ENCODE measurements at regions not wholly inside any gene's neighbourhood (a gene's known extent, or its start where the extent isn't known, plus 50 kb on each side); places are given as distances from the start of the nearest gene placed in this dataset.
"Not testable (repeated sequence)": the region's sequence is repeated elsewhere in the genome, so short reads cannot be mapped to it uniquely, and the experiment has no call there.

GRCh38 chr3:160081958-160082533 lies 93.4 kb downstream of the IL12A start:
- H3K27ac Mint-ChIP-seq, result no peak overlapping the region
- H3K36me3 Mint-ChIP-seq (ENCODE audit: low read depth), result no peaks in the 10 kb centered on the region
- no peaks in the 10 kb centered on the region for H3K4me1 Mint-ChIP-seq (ENCODE audit: low read depth)
- H3K4me3 Mint-ChIP-seq, result no peak overlapping the region
- H3K27me3 Mint-ChIP-seq, result no peaks in the 10 kb centered on the region
- H3K9me3 Mint-ChIP-seq, result no peaks in the 10 kb centered on the region

- Mint-ChIP-seq H3K27ac (no peak overlapping the region), H3K9me3 (peaks cover 6% of the 10 kb centered on the region), H3K36me3 (ENCODE audit: low read depth) (no peaks in the 10 kb centered on the region), H3K4me3 (no peak overlapping the region), H3K4me1 (ENCODE audit: low read depth) (no peaks in the 10 kb centered on the region), H3K27me3 (no peaks in the 10 kb centered on the region)
Measured at GRCh38 chr3:160084998-160085397, 96.4 kb downstream of the IL12A start.

GRCh38 chr3:160088492-160089137 lies 100.0 kb downstream of the IL12A start:
- no peaks in the 10 kb centered on the region for H3K36me3 Mint-ChIP-seq (ENCODE audit: low read depth)
- no peaks in the 10 kb centered on the region for H3K27me3 Mint-ChIP-seq
- H3K9me3 Mint-ChIP-seq, result peaks cover 6% of the 10 kb centered on the region
- no peak overlapping the region for H3K4me3 Mint-ChIP-seq
- no peak overlapping the region for H3K27ac Mint-ChIP-seq
- H3K4me1 Mint-ChIP-seq (ENCODE audit: low read depth), result no peaks in the 10 kb centered on the region

- H3K4me1 Mint-ChIP-seq (ENCODE audit: low read depth), result no peaks in the 10 kb centered on the region
- peaks cover 6% of the 10 kb centered on the region for H3K9me3 Mint-ChIP-seq
- no peak overlapping the region for H3K4me3 Mint-ChIP-seq
- H3K27ac Mint-ChIP-seq, result no peak overlapping the region
- H3K27me3 Mint-ChIP-seq, result no peaks in the 10 kb centered on the region
- no peaks in the 10 kb centered on the region for H3K36me3 Mint-ChIP-seq (ENCODE audit: low read depth)
Measured at GRCh38 chr3:160090653-160091052, 102.0 kb downstream of the IL12A start.

- Mint-ChIP-seq H3K27ac (no peak overlapping the region), H3K9me3 (peaks cover 6% of the 10 kb centered on the region), H3K36me3 (ENCODE audit: low read depth) (no peaks in the 10 kb centered on the region), H3K4me3 (no peak overlapping the region), H3K4me1 (ENCODE audit: low read depth) (no peaks in the 10 kb centered on the region), H3K27me3 (no peaks in the 10 kb centered on the region)
Measured at GRCh38 chr3:160091441-160091840, 102.8 kb downstream of the IL12A start.

GRCh38 chr3:160092760-160093159 lies 104.1 kb downstream of the IL12A start:
- no peaks in the 10 kb centered on the region for H3K36me3 Mint-ChIP-seq (ENCODE audit: low read depth)
- no peak overlapping the region for H3K4me3 Mint-ChIP-seq
- H3K27me3 Mint-ChIP-seq, result no peaks in the 10 kb centered on the region
- H3K9me3 Mint-ChIP-seq, result peaks cover 6% of the 10 kb centered on the region
- no peak overlapping the region for H3K27ac Mint-ChIP-seq
- no peaks in the 10 kb centered on the region for H3K4me1 Mint-ChIP-seq (ENCODE audit: low read depth)

- Mint-ChIP-seq H3K4me3 (no peak overlapping the region), H3K36me3 (ENCODE audit: low read depth) (no peaks in the 10 kb centered on the region)
Measured at GRCh38 chr3:160094562-160094961, 105.9 kb downstream of the IL12A start.

GRCh38 chr3:160097478-160097877 lies 108.8 kb downstream of the IL12A start:
- Mint-ChIP-seq H3K9me3 (no peaks in the 10 kb centered on the region), H3K4me3 (no peak overlapping the region), H3K36me3 (ENCODE audit: low read depth) (no peaks in the 10 kb centered on the region), H3K4me1 (ENCODE audit: low read depth) (no peaks in the 10 kb centered on the region), H3K27me3 (peaks cover 15% of the 10 kb centered on the region), H3K27ac (no peak overlapping the region)

More at GRCh38 chr3:160094562-160094961, 105.9 kb downstream of the IL12A start:
- Mint-ChIP-seq H3K27ac (no peak overlapping the region), H3K27me3 (no peaks in the 10 kb centered on the region), H3K4me1 (ENCODE audit: low read depth) (no peaks in the 10 kb centered on the region), H3K9me3 (no peaks in the 10 kb centered on the region)

- no peaks in the 10 kb centered on the region for H3K9me3 Mint-ChIP-seq
- H3K36me3 Mint-ChIP-seq (ENCODE audit: low read depth), result no peaks in the 10 kb centered on the region
- no peak overlapping the region for H3K4me3 Mint-ChIP-seq
- peaks cover 15% of the 10 kb centered on the region for H3K27me3 Mint-ChIP-seq
- H3K27ac Mint-ChIP-seq, result no peak overlapping the region
- no peaks in the 10 kb centered on the region for H3K4me1 Mint-ChIP-seq (ENCODE audit: low read depth)
Measured at GRCh38 chr3:160098261-160098908, 109.8 kb downstream of the IL12A start.

GRCh38 chr3:160098926-160099626 lies 110.4 kb downstream of the IL12A start:
- no peak overlapping the region for H3K27ac Mint-ChIP-seq
- no peaks in the 10 kb centered on the region for H3K9me3 Mint-ChIP-seq
- peaks cover 15% of the 10 kb centered on the region for H3K27me3 Mint-ChIP-seq
- H3K4me3 Mint-ChIP-seq, result no peak overlapping the region
- no peaks in the 10 kb centered on the region for H3K4me1 Mint-ChIP-seq (ENCODE audit: low read depth)
- H3K36me3 Mint-ChIP-seq (ENCODE audit: low read depth), result no peaks in the 10 kb centered on the region

GRCh38 chr3:160099834-160100233 lies 111.2 kb downstream of the IL12A start:
- no peak overlapping the region for H3K4me3 Mint-ChIP-seq
- H3K4me1 Mint-ChIP-seq (ENCODE audit: low read depth), result no peaks in the 10 kb centered on the region
- no peaks in the 10 kb centered on the region for H3K36me3 Mint-ChIP-seq (ENCODE audit: low read depth)
- H3K27ac Mint-ChIP-seq, result no peak overlapping the region
- H3K27me3 Mint-ChIP-seq, result peaks cover 15% of the 10 kb centered on the region
- H3K9me3 Mint-ChIP-seq, result no peaks in the 10 kb centered on the region

- Mint-ChIP-seq H3K4me1 (ENCODE audit: low read depth) (no peaks in the 10 kb centered on the region), H3K4me3 (no peak overlapping the region), H3K9me3 (no peaks in the 10 kb centered on the region), H3K27ac (no peak overlapping the region), H3K27me3 (peaks cover 15% of the 10 kb centered on the region), H3K36me3 (ENCODE audit: low read depth) (no peaks in the 10 kb centered on the region)
Measured at GRCh38 chr3:160100610-160101009, 112.0 kb downstream of the IL12A start.

- H3K27ac Mint-ChIP-seq; H3K36me3 Mint-ChIP-seq (ENCODE audit: low read depth); H3K4me3 Mint-ChIP-seq; H3K9me3 Mint-ChIP-seq; H3K4me1 Mint-ChIP-seq (ENCODE audit: low read depth): not testable (repeated sequence)
- H3K27me3 Mint-ChIP-seq, result peaks cover 15% of the 10 kb centered on the region
Measured at GRCh38 chr3:160102001-160102400, 113.4 kb downstream of the IL12A start.

GRCh38 chr3:160103397-160103796 lies 114.8 kb downstream of the IL12A start:
- H3K36me3 Mint-ChIP-seq (ENCODE audit: low read depth), result no peaks in the 10 kb centered on the region
- H3K4me3 Mint-ChIP-seq, result no peak overlapping the region
- H3K9me3 Mint-ChIP-seq, result no peaks in the 10 kb centered on the region
- peaks cover 15% of the 10 kb centered on the region for H3K27me3 Mint-ChIP-seq
- H3K4me1 Mint-ChIP-seq (ENCODE audit: low read depth), result no peaks in the 10 kb centered on the region
- H3K27ac Mint-ChIP-seq, result no peak overlapping the region

GRCh38 chr3:160105907-160106584 lies 117.4 kb downstream of the IL12A start:
- H3K36me3 Mint-ChIP-seq (ENCODE audit: low read depth), result no peaks in the 10 kb centered on the region
- no peak overlapping the region for H3K4me3 Mint-ChIP-seq
- no peaks in the 10 kb centered on the region for H3K9me3 Mint-ChIP-seq
- no peak overlapping the region for H3K27ac Mint-ChIP-seq
- H3K4me1 Mint-ChIP-seq (ENCODE audit: low read depth), result no peaks in the 10 kb centered on the region
- H3K27me3 Mint-ChIP-seq, result peaks cover 11% of the 10 kb centered on the region
